ENCODE measurements at regions not wholly inside any gene's neighbourhood (a gene's known extent, or its start where the extent isn't known, plus 50 kb on each side); places are given as distances from the start of the nearest gene placed in this dataset.
"Not testable (repeated sequence)": the region's sequence is repeated elsewhere in the genome, so short reads cannot be mapped to it uniquely, and the experiment has no call there.

GRCh38 chr1:143764831-143765230, 207.0 kb downstream of the FAM72C start:
- DNase-seq (ENCODE audit: low spot score): not testable (repeated sequence)

DNA sequence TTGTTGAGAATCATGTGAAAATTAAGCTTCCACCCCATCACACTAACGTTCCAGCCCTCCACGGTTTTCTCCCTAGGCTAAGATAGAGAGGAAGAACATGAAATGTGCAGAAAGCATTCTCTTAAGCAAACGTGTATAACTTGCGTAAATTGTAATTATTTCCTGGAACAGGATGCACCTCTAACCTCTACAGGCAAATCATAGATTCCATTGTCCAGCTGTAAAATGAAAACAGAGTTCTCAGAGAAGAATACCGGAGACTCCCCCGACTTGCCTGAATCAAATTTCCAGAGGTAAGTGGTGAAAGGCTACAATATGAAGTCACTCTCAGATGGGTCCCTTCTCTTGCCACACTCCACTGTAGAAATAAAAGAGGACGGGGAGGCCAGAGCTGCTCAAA, 211.4 kb downstream of the FAM72C start:
- not testable (repeated sequence) for DNase-seq (ENCODE audit: low spot score)

DNA sequence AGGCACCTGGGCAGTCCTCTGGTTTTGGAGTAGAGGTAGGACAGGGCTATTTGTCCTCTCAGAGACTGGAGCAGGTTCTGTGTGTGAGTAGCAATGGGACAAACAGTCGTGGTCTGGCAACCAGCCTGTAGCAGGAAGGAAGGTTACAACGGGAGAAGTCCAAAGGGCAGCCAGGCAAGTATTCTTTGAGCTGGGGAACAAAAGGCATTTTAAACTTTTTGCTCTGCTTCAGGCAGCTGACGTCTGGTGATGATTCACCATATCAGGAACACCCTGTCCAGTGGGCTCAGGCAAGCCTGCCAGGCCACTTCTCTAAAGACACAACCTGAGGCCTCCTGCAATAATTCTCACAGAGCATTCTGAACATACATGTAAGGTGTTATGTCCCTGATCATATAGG, 215.8 kb downstream of the FAM72C start:
- DNase-seq (ENCODE audit: low spot score): not testable (repeated sequence)

DNA sequence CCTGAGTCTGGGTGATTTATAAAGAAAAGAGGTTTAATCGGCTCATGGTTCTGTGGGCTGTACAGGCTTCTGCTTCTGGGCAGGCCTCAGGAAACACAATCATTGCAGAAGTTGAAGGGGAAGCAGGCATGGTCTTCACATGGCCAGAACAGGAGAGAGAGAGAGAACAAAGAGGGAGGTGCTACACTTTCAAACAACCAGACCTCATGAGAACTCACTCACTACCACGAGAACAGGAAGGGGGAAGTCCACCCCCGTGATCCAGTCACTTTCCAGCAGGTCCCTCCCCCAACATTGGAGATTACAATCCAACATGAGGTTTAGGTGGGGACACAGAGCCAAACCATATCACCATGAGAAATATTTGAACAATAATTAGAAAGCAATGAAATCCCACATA, 222.9 kb downstream of the FAM72C start:
- no peak for DNase-seq (ENCODE audit: low spot score)

- DNase-seq (ENCODE audit: low spot score): no peak
Measured at GRCh38 chr1:143736562-143736961, 235.2 kb downstream of the FAM72C start.

GRCh38 chr1:143735764-143736461, 235.9 kb downstream of the FAM72C start:
- DNase-seq (ENCODE audit: low spot score): no peak

- not testable (repeated sequence) for DNase-seq (ENCODE audit: low spot score)
Measured at GRCh38 chr1:143734261-143734660, 237.5 kb downstream of the FAM72C start.

- not testable (repeated sequence) for DNase-seq (ENCODE audit: low spot score)
Measured at GRCh38 chr1:143730890-143731289, 240.9 kb downstream of the FAM72C start.

GRCh38 chr1:143729449-143730111, 242.2 kb downstream of the FAM72C start:
- DNase-seq (ENCODE audit: low spot score): not testable (repeated sequence)

- not testable (repeated sequence) for DNase-seq (ENCODE audit: low spot score)
Measured at GRCh38 chr1:143728802-143729448, 242.9 kb downstream of the FAM72C start.

- no peak for DNase-seq (ENCODE audit: low spot score)
Measured at GRCh38 chr1:143727263-143727662, 244.5 kb downstream of the FAM72C start.

DNA sequence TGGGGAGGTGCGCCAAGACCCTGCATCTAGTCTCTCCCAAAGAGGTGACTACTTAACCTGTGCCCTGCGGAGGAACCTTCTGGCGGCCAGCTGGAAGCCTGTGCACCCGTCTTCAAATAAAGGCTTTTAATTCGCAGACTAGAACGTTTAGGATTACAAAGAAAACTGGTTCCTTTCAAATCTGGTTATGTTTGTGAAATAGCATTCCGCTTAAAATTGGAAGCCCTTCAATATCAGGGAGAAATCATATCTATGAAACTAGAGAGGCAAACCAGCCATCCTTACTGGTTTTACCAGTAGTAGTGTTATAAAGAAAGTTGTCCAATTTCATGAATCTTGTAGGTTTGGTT, 250.8 kb downstream of the FAM72C start:
- no peak for DNase-seq (ENCODE audit: low spot score)

DNA sequence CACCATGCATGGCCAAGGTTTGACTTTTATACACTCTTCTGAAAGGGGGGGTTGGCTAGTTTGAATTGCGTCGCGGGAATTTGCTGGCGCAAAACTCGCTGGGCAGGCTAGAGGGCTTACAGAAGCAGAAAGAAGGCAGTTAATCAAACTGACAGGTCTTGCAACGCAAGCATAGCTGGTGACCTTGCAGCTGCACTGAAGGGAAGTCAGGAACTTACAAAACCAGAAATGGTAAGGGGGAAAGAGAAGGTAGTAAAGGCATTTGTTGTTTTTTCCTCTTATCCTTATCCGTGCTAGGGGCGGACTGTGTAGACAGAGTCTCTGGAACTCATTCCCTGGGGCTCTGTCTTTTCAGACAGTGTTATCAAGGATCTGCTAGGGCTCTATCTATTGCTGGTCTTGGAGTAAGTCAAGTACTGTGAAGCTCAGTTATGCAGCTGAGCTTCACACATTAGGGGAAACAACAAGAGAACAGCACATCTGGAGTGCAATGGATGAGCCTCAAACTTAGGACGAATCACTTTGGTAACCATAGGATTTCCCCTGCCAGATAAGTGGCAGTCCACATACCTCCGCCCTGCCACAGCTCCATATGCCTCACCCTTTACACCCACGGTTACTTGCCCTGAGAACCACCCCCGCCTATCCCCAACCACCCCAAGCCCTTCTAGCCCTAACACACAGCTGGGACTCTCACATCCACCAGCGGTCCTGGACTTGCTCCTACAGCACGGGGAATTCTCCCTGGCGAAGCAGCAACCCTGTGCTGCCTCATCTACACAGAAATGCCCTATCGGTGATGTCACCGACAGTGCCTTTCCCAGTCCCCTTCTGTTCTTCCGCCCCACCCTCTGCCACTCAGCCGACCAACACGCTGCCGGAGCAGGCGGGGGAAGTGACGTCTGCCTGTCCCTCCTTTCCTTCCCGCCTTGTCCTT, 251.4 kb downstream of the FAM72C start:
- DNase-seq (ENCODE audit: low spot score): peak; percentile 17

DNA sequence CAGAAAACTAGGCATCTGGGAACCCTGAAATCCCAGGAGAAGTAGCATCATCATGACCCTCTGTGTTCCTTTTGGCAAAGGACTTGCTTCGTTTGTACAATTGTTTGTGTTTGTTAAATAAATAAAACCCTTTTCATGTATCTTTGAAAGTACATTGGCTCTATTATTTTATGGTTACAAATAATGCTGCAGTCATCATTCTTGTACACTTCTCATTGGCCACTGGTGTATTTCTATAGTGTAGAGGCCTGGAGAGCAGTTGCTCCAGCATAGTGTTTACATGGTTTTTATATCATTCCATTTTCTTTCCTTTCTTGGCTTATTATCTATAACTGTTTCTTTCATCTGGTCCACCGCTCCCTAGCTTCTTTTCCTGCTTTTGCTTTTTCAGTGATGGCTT, 253.3 kb downstream of the FAM72C start:
- no peak for DNase-seq (ENCODE audit: low spot score)

DNA sequence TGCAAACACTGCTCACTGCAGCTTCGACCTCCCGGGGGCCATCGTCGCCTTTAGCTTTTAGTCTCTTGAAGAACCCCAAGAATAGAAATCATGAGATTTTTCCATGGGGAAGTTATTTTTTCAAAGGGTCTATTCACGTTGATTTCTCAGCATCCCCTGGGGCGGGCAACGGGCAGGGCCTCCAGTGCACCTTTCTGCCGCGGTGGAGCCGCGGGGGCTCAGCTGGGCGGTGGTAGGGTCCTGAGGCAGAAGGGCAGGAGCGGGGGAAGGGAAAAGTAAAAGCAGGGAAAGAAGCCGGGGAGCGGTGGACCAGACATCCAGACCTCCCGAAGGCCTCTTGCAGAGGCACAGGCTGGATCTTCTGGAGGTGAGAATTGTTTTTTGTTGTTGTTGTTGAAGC, 253.8 kb downstream of the FAM72C start:
- no peak for DNase-seq (ENCODE audit: low spot score)

- DNase-seq (ENCODE audit: low spot score): no peak
Measured at GRCh38 chr1:143717434-143717833, 254.4 kb downstream of the FAM72C start.

- DNase-seq (ENCODE audit: low spot score): not testable (repeated sequence)
Measured at GRCh38 chr1:143714913-143715312, 256.9 kb downstream of the FAM72C start.

DNA sequence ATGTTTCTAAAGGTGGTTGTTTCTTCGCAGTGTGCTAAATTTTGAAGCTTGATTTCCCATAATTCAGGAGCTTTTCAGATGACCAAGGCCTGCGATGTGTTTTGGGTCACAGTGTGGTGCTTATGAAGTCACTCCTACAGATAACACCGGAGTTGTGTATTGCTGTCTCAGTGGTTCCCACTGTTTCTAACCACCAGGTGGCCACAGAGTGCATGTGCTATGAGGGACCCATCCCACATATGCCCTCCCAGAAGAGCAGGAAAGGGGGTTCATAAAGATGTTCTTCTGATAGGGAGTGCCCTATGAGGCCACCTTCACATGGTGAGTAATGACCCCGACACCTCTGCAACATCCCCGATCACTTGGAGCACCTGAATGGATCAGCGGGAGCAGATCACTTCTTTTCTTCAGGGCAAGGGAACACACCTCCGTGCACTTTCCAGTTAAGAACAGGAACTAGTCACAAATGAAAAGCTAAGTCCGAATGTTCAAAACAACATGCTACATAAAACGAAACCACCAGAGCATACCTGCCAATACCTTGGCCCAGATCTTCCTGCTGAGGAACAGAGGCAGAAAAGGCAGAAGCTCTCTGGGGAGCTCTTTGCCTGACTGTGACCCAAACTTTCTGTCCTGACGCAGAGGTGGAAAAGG, 262.1 kb downstream of the FAM72C start:
- not testable (repeated sequence) for DNase-seq (ENCODE audit: low spot score)

DNA sequence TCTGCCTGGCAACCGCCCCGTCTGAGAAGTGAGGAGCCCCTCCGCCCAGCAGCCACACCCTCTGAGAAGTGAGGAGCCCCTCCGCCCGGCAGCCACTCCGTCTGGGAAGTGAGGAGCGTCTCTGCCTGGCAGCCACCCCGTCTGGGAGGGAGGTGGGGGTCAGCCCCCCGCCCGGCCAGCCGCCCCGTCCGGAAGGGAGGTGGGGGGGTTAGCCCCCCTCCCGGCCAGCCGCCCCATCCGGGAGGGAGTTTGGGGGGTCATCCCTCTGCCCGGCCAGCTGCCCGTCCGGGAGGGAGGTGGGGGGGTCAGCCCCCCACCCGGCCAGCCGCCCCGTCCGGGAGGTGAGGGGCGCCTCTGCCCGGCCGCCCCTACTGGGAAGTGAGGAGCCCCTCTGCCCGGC, 269.0 kb downstream of the FAM72C start:
- DNase-seq (ENCODE audit: low spot score): not testable (repeated sequence)

DNA sequence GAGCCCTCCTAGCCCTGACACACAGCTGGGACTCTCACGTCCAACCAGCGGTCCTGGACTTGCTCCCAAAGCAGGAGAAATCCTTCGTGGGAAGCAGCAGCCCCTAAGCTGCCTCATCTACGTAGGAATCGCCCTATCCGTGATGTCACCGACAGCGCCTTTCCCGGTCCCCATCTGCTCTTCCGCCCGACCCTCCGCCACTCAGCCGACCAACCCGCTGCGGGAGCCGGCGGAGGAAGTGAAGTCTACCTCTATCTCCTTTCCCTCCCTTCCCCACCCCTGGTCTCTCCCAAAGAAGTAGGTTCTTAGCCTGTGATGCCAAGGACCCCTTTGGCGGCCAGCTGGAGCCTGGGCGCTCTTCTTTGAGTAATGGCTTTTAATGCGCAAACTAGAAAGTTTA, 272.1 kb downstream of the FAM72C start:
- DNase-seq (ENCODE audit: low spot score): no peak

GRCh38 chr1:143699115-143699514, 272.7 kb downstream of the FAM72C start:
- no peak for DNase-seq (ENCODE audit: low spot score)

DNA sequence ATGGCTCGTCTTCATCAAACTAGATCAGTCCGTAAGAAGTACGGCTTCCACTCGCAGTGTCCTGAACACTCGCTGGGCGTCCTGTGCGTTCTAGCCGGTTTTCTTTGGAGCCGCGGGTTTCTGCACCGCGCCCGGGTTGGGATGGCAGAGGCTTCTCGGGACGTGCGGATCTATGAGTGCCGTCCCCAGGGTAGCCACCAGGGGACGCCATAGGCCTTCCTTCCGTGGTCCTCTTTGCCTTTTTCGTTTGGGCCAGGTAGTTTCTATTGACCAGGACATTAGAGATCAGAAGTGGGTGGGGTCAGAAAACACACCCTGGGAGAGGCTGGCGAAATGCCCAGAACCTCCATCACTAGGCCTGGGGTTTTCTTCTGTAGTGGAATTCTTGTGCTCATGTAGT, 273.8 kb downstream of the FAM72C start:
- DNase-seq (ENCODE audit: low spot score): no peak

Measured in putamen (tissue), 1 donor.